A549 (cell line): ENCODE measurements at regions not wholly inside any gene's neighbourhood (a gene's known extent, or its start where the extent isn't known, plus 50 kb on each side); places are given as distances from the start of the nearest gene placed in this dataset.

Experiments used
- ATAC-seq, 2 experiments: fragments of 200-7000 bp in 1 of 2; fragments of >200 bp in 1 of 2; cut with Nextera tagmentation in 1 of 2; cut with Tn5 transposase in 1 of 2; 3 replicates each; pipeline versions ENCODE4 v1.8.0 to v1.9.1; 2018 to 2020; ENCODE audit warnings: mild to moderate bottlenecking in 1 of 2, moderate library complexity in 1 of 2
- CTCF ChIA-PET: fragments of 300-600 bp; sonication (Branson Sonifier 250); formaldehyde crosslinking; extraction: SDS; loops from one replicate; lab custom pipeline; 2021; ENCODE audit warnings: antibody characterized with exemption, inconsistent platforms; lab: Yijun Ruan, JAX
- POLR2A ChIA-PET: fragments of 350-600 bp; formaldehyde crosslinking; extraction: SDS; loops from one replicate; lab custom pipeline; 2021; ENCODE audit warnings: antibody characterized with exemption, inconsistent platforms; lab: Yijun Ruan, JAX
- DNase-seq, 2 experiments: peaks; one replicate each; pipeline versions ENCODE4 v3.0.0 to v3.0.0-alpha.2; 2011 to 2016; ENCODE audit warnings: low read depth in 1 of 2, low spot score in 1 of 2
- FAIRE-seq: peaks from 2 replicates; lab custom pipeline; 2011; peaks lifted over from hg19 to GRCh38; lab: Jason Lieb, UNC
- H3K27ac ChIP-seq, 2 experiments: fragments of >200 bp; sonication (Bioruptor Twin); formaldehyde crosslinking; 3 replicates each; pipeline ENCODE4 v1.5.1; 2016 to 2017
- H3K4me1 ChIP-seq: fragments of >200 bp; sonication (Bioruptor Twin); formaldehyde crosslinking; 3 replicates; pipeline ENCODE4 v1.6.1; 2016
- H3K4me2 ChIP-seq: fragments of >200 bp; sonication (Bioruptor Twin); formaldehyde crosslinking; 3 replicates; pipeline ENCODE4 v1.6.1; 2016
- H3K4me3 ChIP-seq: fragments of >200 bp; sonication (Bioruptor Twin); formaldehyde crosslinking; 3 replicates; pipeline ENCODE4 v1.5.1; 2016
- H3K9me3 ChIP-seq: fragments of >200 bp; sonication (Bioruptor Twin); formaldehyde crosslinking; 3 replicates; pipeline ENCODE4 v1.6.1; 2016
- CHD2 ChIP-seq: fragments of 150-350 bp; IDR thresholded peaks from 2 replicates; pipeline ENCODE4 v1.6.1; 2014; ENCODE audit warnings: low read length; ENCODE audit not compliant: partially characterized antibody
- E2F6 ChIP-seq: IDR thresholded peaks from 2 replicates; pipeline ENCODE4 v1.6.1; 2012; ENCODE audit warnings: low read depth, borderline replicate concordance
- EHMT2 ChIP-seq: fragments of 200-600 bp; sonication (generic); IDR thresholded peaks from 2 replicates; pipeline ENCODE4 v1.6.1; 2016; ENCODE audit warnings: antibody characterized with exemption, low read depth, mild to moderate bottlenecking, moderate library complexity
- ELK1 ChIP-seq: fragments of 150-350 bp; IDR thresholded peaks from 2 replicates; pipeline ENCODE4 v1.6.1; 2014; ENCODE audit warnings: low read depth, mild to moderate bottlenecking, low read length
- FOSL2 ChIP-seq, 2 experiments: fragments of 450-650 bp in 1 of 2; fragments of >200 bp in 1 of 2; sonication (Bioruptor Twin) in 1 of 2; formaldehyde crosslinking; IDR thresholded peaks; 2 replicates each; pipeline versions ENCODE4 v1.5.0 to v1.6.1; 2016 to 2020; ENCODE audit warnings: mild to moderate bottlenecking in 1 of 2, moderate library complexity in 1 of 2
- FOXS1 ChIP-seq: fragments of 250-450 bp; sonication (Bioruptor Pico); IDR thresholded peaks from 2 replicates; pipeline ENCODE4 v1.5.0; 2020; ENCODE audit warnings: mild to moderate bottlenecking, moderate library complexity
- HDAC2 ChIP-seq: fragments of 200-600 bp; sonication (generic); IDR thresholded peaks from 2 replicates; pipeline ENCODE4 v1.6.1; 2016
- HES2 ChIP-seq: fragments of >200 bp; sonication (Bioruptor Twin); formaldehyde crosslinking; IDR thresholded peaks from 2 replicates; pipeline ENCODE4 v1.6.1; 2016
- HMGXB4 ChIP-seq: fragments of 250-450 bp; sonication (Bioruptor Pico); IDR thresholded peaks from 2 replicates; pipeline ENCODE4 v1.5.0; 2021; ENCODE audit warnings: mild to moderate bottlenecking, moderate library complexity, borderline replicate concordance
- HOXA7 ChIP-seq: fragments of 250-450 bp; sonication (Bioruptor Pico); IDR thresholded peaks from 2 replicates; pipeline ENCODE4 v1.5.0; 2020; ENCODE audit warnings: mild to moderate bottlenecking, moderate library complexity
- HOXB5 ChIP-seq: fragments of 250-450 bp; sonication (Bioruptor Pico); IDR thresholded peaks from 2 replicates; pipeline ENCODE4 v1.5.0; 2020; ENCODE audit warnings: mild to moderate bottlenecking, moderate library complexity
- KDM1A ChIP-seq: fragments of 200-600 bp; sonication (generic); IDR thresholded peaks from 2 replicates; pipeline ENCODE4 v1.6.1; 2016; ENCODE audit warnings: low read depth, mild to moderate bottlenecking
- MAFK ChIP-seq: fragments of 450-650 bp; IDR thresholded peaks from 2 replicates; pipeline ENCODE4 v1.6.1; 2014; ENCODE audit not compliant: partially characterized antibody
- MAZ ChIP-seq: fragments of 150-350 bp; IDR thresholded peaks from 2 replicates; pipeline ENCODE4 v1.6.1; 2014; ENCODE audit warnings: antibody characterized with exemption, low read depth, low read length, borderline replicate concordance
- NPAS2 ChIP-seq: fragments of 250-450 bp; sonication (Bioruptor Pico); IDR thresholded peaks from 2 replicates; pipeline ENCODE4 v1.8.0; 2022; ENCODE audit warnings: mild to moderate bottlenecking, moderate library complexity, borderline replicate concordance
- PBX3 ChIP-seq: IDR thresholded peaks from 2 replicates; pipeline ENCODE4 v1.6.1; 2012
- PHF8 ChIP-seq: fragments of 200-600 bp; sonication (generic); IDR thresholded peaks from 2 replicates; pipeline ENCODE4 v1.6.1; 2016; ENCODE audit warnings: low read depth, mild to moderate bottlenecking, antibody characterized with exemption, moderate library complexity, borderline replicate concordance
- POLR2A ChIP-seq: IDR thresholded peaks from 2 replicates; pipeline ENCODE4 v1.6.1; 2012; ENCODE audit warnings: mild to moderate bottlenecking, low read length
- RAD21 ChIP-seq, 2 experiments: fragments of >200 bp in 1 of 2; sonication (Bioruptor Twin) in 1 of 2; formaldehyde crosslinking in 1 of 2; IDR thresholded peaks in 1 of 2; conservative IDR thresholded peaks in 1 of 2; 2 replicates in 1 of 2; 3 replicates in 1 of 2; pipeline ENCODE4 v1.6.1; 2012 to 2018; ENCODE audit warnings: inconsistent platforms in 1 of 2
- RCOR1 ChIP-seq: fragments of 150-350 bp; IDR thresholded peaks from 2 replicates; pipeline ENCODE4 v1.6.1; 2014; ENCODE audit warnings: antibody characterized with exemption, low read length, low read depth
- RFX5 ChIP-seq: fragments of 450-650 bp; IDR thresholded peaks from 2 replicates; pipeline ENCODE4 v1.7.1; 2014; ENCODE audit warnings: antibody characterized with exemption, mild to moderate bottlenecking, moderate library complexity
- SMC3 ChIP-seq: fragments of >200 bp; sonication (Bioruptor Twin); formaldehyde crosslinking; IDR thresholded peaks from 3 replicates; pipeline ENCODE4 v1.6.1; 2018; ENCODE audit warnings: inconsistent platforms
- SREBF2 ChIP-seq: fragments of 450-650 bp; IDR thresholded peaks from 2 replicates; pipeline ENCODE4 v1.6.1; 2014; ENCODE audit warnings: mild to moderate bottlenecking, moderate library complexity
- ZSCAN20 ChIP-seq: fragments of 250-450 bp; sonication (Bioruptor Pico); IDR thresholded peaks from 2 replicates; pipeline ENCODE4 v1.8.0; 2022; ENCODE audit warnings: mild to moderate bottlenecking, moderate library complexity
- WGBS: methylation state at CpG from one replicate; pipeline ENCODE4 v1.1.6; 2017; ENCODE audit errors: missing lambda C conversion rate; 5-methylcytosine and 5-hydroxymethylcytosine counted together

- Histone ChIP-seq H3K27ac (no peak overlapping the region), H3K4me2 (no peak overlapping the region), H3K9me3 (0 out of 3 replicates have a peak, but pooled peaks cover 3% of the 10 kb centered on the region), H3K4me1 (no peaks in the 10 kb centered on the region), H3K4me3 (no peak overlapping the region)
- TF ChIP-seq ELK1 (no peak), HOXB5 (no peak), MAFK (no peak), NPAS2 (CRISPR knock-in tag) (no peak), KDM1A (no peak), RFX5 (no peak), HES2 (no peak), CHD2 (no peak), E2F6 (no peak), RCOR1 (no peak), HDAC2 (no peak), ZSCAN20 (CRISPR knock-in tag) (no peak), FOSL2 (IDR thresholded peaks at IDR 0.05) (no peak), FOSL2 (CRISPR knock-in tag; IDR thresholded peaks at IDR 0.05) (no peak), PBX3 (no peak), EHMT2 (no peak), PHF8 (no peak), SMC3 (no peak), MAZ (no peak)
- no peak for DNase-seq
- CTCF ChIA-PET, result interaction anchor here (1.9 kb wide), 1 partner anchor 12 kb away, joined by 7 read pairs; no protein-coding TSS in a partner anchor
- FAIRE-seq, result no peak
- POLR2A ChIA-PET, result no interaction called here
- 67% methylated on average over 1 of the region's 1 CpG for WGBS
- no peak for ATAC-seq
These were observed 95.1 kb downstream of the C13orf42 start for GRCh38 chr13:51015973-51016372.

- TF ChIP-seq HMGXB4 (no peak), E2F6 (no peak), FOXS1 (no peak), PHF8 (no peak), EHMT2 (no peak), SREBF2 (no peak), POLR2A (no peak), HOXA7 (CRISPR knock-in tag) (no peak), RAD21 (conservative IDR thresholded peaks at IDR 0.05 in 1 of 2, IDR thresholded peaks at IDR 0.05 in 1 of 2) (no peak), HDAC2 (no peak)
- Histone ChIP-seq H3K9me3 (0 out of 3 replicates have a peak, but pooled peaks cover 3% of the 10 kb centered on the region), H3K27ac (no peak overlapping the region), H3K4me2 (no peak overlapping the region), H3K4me3 (no peak overlapping the region), H3K4me1 (no peaks in the 10 kb centered on the region)
- ChIA-PET POLR2A (no interaction called here), CTCF (no interaction called here)
- DNase-seq (no peak), FAIRE-seq (no peak), ATAC-seq (no peak)
- WGBS, result 67% methylated on average over 1 of the region's 1 CpG
These were observed 100.0 kb downstream of the RNASEH2B start for GRCh38 chr13:51009597-51009996.
